HUDEP-2 (cell line): ENCODE measurements at regions not wholly inside any gene's neighbourhood (a gene's known extent, or its start where the extent isn't known, plus 50 kb on each side); places are given as distances from the start of the nearest gene placed in this dataset.
"Not testable (repeated sequence)": the region's sequence is repeated elsewhere in the genome, so short reads cannot be mapped to it uniquely, and the experiment has no call there.

Source experiments
- DNase-seq, 76 experiments: peaks; one replicate each; lab custom pipeline; 2025; ENCODE audit not compliant: unreplicated experiment in 76 of 76; lab: John Stamatoyannopoulos, UW

DNA sequence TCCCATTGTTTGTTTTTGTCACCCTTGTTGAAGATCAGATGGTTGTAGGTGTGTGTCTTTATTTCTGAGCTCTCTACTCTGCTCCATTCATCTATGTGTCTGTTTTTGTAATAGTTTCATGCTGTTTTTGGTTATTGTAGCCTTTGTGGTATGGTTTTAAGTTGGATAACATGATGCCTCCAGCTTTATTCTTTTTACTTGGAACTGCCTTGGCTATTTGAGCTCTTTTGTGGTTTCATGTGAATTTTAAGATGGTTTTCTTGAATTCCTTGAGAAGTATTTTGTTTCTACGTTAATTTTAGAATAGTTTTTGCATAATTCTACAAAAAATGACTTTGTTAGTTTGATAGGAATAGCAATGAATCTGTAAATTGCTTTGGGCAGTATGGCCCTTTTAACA, 170.0 kb upstream of the IGFBP3 start:
- no peak for DNase-seq

DNA sequence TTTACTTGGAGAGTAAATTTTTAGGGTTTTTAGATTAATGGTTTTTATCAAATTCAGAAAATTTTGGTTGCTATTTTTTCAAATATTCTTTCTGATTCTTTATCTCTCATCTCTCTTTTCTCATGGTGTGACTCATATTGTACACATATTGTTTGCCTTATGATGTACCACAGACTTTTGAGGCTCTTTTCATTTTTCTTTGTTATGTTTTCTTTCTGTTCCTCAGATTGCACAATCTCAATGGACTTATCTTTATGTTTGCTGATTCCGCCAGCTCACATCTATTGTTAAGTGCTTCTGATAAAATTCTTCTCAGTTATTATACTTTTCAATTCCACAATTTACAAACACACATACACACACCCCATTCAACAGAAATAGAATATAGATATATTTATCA, 168.2 kb upstream of the IGFBP3 start:
- DNase-seq = no peak

DNA sequence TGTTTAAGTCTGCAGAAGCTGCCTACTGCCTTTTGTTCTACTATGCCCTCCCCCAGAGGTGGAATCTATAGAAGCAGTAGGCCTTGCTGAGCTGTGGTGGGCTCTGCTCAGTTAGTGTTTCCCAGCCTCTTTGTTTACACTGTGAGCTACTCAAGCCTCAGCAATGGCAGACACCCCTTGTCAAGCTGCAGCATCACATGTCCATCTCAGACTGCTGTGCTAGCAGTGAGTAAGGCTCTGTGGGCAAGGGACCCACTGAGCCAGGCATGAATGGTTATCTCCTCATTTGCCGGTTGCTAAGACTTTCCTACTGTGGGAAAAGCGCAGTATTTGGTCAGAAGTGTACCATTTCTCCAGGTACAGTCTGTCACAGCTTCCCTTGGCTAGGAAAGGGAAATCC, 167.4 kb upstream of the IGFBP3 start:
- DNase-seq = not testable (repeated sequence)

DNA sequence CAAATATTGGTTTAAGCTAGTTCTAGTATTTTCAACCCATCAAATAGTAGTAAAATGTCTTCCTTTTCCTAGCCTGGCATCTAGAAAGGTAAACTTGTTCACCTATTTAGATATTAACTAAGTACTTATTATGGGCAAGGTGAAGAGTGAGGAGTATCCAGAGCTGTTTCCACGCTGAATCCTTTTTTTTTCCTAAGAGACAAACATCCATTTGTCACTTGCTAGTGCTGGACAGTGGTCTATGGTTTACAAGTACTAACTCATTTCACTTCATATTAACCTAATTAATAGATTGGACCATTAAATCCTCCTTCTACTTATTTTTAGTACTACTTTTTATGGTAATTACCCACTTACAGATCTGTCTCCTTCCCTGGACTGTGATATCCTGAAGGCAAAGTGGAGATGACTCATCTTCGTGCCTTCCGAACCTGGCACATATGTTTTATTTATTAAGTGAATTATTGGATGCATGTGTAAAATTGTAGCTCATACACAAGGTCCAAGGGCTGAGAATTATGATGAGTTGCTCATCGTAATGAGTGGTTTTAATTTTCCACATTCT, 159.6 kb upstream of the IGFBP3 start:
- DNase-seq = no peak

GRCh38 chr7:46079421-46079820, 158.3 kb upstream of the IGFBP3 start:
- DNase-seq = no peak

DNA sequence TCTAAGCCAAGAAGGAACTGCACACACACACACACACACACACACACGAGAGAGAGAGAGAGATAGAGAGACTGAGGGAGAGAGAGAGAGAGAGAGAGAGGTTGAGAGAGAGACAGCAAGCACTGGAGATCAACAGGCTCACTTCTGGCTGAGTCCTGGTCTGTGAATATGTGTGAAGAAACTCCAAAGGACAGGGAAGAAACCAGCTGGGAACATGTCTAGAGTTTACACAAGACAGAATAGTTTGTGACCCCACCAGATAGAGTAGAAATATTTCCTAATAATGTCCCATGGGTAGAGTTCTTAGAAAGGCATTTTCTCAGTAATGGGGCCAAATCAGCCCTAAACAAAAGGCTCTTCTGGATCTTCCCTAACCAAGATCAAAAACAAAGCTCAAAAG, 155.5 kb upstream of the IGFBP3 start:
- no peak for DNase-seq

- DNase-seq = no peak
These were observed 151.7 kb upstream of the IGFBP3 start for GRCh38 chr7:46072722-46073121.

GRCh38 chr7:46071601-46072000, 150.5 kb upstream of the IGFBP3 start:
- DNase-seq = no peak

DNA sequence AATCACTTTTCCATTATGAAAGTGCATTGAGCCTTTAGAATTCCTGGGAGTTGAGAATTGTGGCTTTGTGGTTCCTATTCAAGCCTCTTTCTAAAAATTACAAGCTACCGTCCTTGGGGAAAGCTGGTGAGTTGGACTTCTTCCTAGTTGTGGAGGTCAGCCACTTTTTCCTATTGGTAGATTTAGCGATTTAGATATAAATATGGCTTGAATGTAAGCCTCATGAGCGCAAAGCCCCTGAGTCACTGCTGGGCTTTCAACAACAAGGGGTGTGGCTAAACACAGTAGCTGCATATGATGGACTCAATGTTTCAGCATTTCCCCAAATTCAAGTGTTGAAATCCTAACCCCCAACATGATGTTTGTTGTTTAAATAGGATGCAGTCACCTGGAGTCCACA, 150.0 kb upstream of the IGFBP3 start:
- DNase-seq = no peak

GRCh38 chr7:46068159-46068558, 147.1 kb upstream of the IGFBP3 start:
- no peak for DNase-seq

GRCh38 chr7:46059308-46060020, 138.4 kb upstream of the IGFBP3 start:
- DNase-seq = no peak

DNA sequence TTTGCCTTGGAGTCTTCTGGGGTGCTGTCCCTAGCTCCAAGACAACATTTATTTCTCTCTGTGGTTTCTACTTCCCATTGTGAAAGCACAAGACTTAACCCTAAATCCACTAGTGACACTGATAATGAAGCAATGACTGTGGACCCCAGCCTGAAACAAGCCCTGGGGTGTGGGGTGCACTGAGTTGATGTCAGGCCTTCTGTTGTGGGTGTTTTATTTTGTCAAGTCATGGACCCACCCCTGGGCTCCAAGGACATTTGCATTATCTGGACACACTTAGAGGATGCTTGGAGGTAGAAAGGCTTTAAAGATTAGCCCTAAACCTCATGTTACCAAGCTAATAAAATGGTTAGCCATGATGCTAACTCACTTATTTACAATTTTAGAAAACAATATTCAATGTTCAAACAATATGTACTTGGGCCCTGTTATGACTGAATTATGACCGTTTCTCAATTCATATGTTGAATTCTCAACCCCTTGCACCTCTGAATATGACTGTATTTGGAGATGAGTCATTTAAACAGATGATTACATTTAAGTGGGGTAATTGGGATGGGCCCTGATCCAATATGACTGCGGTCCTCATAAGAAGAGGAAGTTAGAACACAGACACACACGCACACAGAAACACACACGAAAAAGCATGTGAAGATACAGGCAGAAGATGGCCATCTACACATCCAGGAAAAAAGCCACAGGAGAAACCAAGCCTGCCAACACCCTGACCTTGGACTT, 137.2 kb upstream of the IGFBP3 start:
- no peak for DNase-seq

DNA sequence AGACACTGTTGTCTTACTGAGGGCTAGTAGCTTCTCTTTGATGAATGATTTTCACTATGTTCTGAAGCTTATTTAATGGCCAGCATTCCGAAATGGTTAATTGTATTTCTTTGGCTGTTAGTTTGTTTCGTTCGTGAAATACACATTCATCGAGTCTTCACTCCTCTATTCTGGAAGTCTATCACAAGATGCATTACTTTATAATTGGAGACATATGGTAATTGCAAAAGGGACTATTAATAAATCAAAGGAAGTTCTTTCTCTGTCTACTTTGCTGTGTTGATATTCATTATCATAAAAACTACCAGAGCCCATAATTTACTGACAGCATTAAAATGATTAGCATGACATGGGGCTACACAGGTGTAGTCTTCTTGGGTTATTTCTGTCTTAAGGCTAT, 133.8 kb upstream of the IGFBP3 start:
- no peak for DNase-seq

GRCh38 chr7:46054272-46054671, 133.2 kb upstream of the IGFBP3 start:
- no peak for DNase-seq

DNA sequence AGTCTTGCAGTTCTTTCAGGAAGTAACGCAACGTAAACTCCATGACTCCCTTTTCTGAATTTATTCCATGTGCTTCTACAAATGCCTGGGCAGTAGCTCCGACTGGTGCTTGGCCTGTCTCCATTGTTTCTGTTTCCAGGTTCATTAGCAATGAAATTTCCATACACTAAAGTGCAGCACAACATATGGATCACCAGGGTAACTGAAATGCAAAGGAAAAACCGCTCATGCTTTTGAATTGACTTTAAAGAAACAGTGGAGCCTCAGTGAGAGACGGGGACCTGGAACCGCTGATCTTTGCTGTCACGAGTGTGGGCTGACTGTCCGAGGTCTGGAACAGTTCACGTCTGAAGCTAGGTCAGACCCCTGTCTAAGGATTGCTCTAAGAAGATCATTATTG, 126.5 kb upstream of the IGFBP3 start:
- no peak for DNase-seq

- not testable (repeated sequence) for DNase-seq
These were observed 122.3 kb upstream of the IGFBP3 start for GRCh38 chr7:46043338-46043737.

- not testable (repeated sequence) for DNase-seq
These were observed 118.7 kb upstream of the IGFBP3 start for GRCh38 chr7:46039813-46040212.

GRCh38 chr7:46035166-46035565, 114.1 kb upstream of the IGFBP3 start:
- DNase-seq = no peak

DNA sequence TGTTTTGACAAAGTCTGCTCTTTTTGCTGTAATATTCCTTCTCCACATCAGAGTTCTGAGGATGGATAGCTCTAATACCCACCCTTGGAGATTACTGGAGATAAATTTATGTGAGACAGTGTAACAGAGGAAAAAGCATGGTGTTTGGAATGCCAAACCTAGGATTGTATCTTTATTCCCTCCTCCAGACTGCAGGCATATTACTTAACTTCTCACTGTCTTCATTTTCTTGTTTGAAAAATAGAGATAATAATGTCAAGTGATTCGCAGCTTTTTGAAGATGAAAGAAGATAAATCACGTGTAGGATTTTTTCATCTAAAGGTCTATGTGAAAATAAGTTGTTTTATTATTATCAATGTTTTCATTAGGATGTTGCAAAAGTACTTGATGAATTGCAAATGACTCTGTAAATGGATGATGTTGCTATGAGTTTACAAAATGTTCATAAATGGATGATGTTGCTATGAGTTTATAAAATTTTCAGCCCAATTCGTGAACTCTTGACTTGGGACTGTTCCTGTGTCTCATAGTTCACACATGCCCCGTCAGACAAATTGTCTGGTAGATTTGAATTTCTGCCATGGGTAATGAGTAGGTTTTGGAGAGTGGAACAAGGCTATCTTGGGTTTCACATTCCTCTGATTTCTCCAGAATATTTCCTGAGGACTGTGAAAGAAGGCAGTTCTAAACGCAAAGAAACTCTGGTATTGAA, 113.1 kb upstream of the IGFBP3 start:
- no peak for DNase-seq

DNA sequence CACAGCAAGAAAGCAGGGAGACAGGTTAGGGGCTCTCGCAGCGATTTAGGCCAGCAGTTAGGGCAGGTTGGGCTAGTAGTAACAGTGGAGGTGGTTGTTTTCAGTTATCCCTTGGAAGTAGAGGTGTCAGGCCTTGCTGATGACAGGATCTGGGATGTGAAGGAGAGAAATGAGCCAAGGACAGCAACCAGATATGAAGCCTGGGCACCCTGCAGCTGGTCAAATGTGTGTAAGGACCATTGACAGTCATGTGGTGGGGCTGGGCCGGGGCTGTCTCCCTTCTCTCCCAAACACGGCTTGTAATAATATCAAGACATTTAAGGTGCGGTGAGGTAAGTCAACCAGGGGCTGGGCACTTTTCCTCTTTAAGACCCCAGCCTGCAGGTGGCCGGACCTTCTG, 112.5 kb upstream of the IGFBP3 start:
- DNase-seq = no peak

- DNase-seq = no peak
These were observed 111.9 kb upstream of the IGFBP3 start for GRCh38 chr7:46032942-46033341.
